ENCODE measurements at regions not wholly inside any gene's neighbourhood (a gene's known extent, or its start where the extent isn't known, plus 50 kb on each side); places are given as distances from the start of the nearest gene placed in this dataset.
"Not testable (repeated sequence)": the region's sequence is repeated elsewhere in the genome, so short reads cannot be mapped to it uniquely, and the experiment has no call there.

GRCh38 chr3:74978684-74979083 is 364.2 kb upstream of the CNTN3 start:
- no peak for TF ChIP-seq CTCF (IDR thresholded peaks at IDR 0.05)
- DNase-seq (ENCODE audit: low spot score), result no peak
- Histone ChIP-seq H3K27ac (no peak overlapping the region), H3K4me3 (no peak overlapping the region)

- DNase-seq (ENCODE audit: low spot score); H3K4me3 ChIP-seq; H3K27ac ChIP-seq: not testable (repeated sequence)
These were observed 370.8 kb upstream of the CNTN3 start for GRCh38 chr3:74985028-74985904.

- TF ChIP-seq CTCF (IDR thresholded peaks at IDR 0.05), result no peak
- no peak overlapping the region for H3K27ac ChIP-seq
- no peak for DNase-seq (ENCODE audit: low spot score)
- H3K4me3 ChIP-seq, result no peak overlapping the region
These were observed 373.6 kb upstream of the CNTN3 start for GRCh38 chr3:74988095-74988494.

- no peak overlapping the region for H3K27ac ChIP-seq
- DNase-seq (ENCODE audit: low spot score), result no peak
- no peak overlapping the region for H3K4me3 ChIP-seq
- TF ChIP-seq CTCF (IDR thresholded peaks at IDR 0.05), result no peak
These were observed 378.4 kb upstream of the CNTN3 start for GRCh38 chr3:74992898-74993297.

GRCh38 chr3:75001330-75001729 is 386.9 kb upstream of the CNTN3 start:
- no peak overlapping the region for H3K4me3 ChIP-seq
- no peak for TF ChIP-seq CTCF (IDR thresholded peaks at IDR 0.05)
- no peak overlapping the region for H3K27ac ChIP-seq
- no peak for DNase-seq (ENCODE audit: low spot score)

GRCh38 chr3:75012791-75013331 is 398.4 kb upstream of the CNTN3 start:
- no peak for TF ChIP-seq CTCF (IDR thresholded peaks at IDR 0.05)
- H3K4me3 ChIP-seq, result no peak overlapping the region
- no peak for DNase-seq (ENCODE audit: low spot score)
- no peak overlapping the region for H3K27ac ChIP-seq

- no peak overlapping the region for H3K27ac ChIP-seq
- TF ChIP-seq CTCF (IDR thresholded peaks at IDR 0.05), result no peak
- H3K4me3 ChIP-seq, result no peak overlapping the region
- DNase-seq (ENCODE audit: low spot score), result no peak
These were observed 399.5 kb upstream of the CNTN3 start for GRCh38 chr3:75014008-75014407.

Data from coronary artery (tissue), 2 donors.